ENCODE measurements at regions not wholly inside any gene's neighbourhood (a gene's known extent, or its start where the extent isn't known, plus 50 kb on each side); places are given as distances from the start of the nearest gene placed in this dataset.

DNA sequence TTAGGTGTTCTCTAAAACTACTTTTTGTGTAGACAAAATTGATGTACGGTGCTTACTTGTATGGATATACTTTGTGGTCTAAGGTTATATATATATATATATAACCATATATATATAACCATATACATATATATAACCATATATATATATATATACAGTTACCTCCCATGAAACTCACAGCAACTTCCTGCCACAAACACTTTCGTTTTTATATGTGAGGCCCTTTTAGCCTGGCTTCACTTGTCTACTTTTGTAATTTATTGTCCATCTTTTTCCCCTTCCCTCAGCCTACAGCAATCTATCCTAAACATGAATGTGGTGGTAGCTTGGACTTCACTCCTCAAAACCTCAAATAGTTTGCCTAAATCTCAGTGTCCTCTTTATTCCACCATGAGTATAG lies 72.8 kb upstream of the NPFFR2 start:
- FAIRE-seq, result no peak
- TF ChIP-seq, protein P1, sequence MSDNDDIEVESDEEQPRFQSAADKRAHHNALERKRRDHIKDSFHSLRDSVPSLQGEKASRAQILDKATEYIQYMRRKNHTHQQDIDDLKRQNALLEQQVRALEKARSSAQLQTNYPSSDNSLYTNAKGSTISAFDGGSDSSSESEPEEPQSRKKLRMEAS (IDR thresholded peaks at IDR 0.05), result no peak
- TF ChIP-seq RBBP5 (IDR thresholded peaks at IDR 0.05; ENCODE audit: borderline replicate concordance, low read depth, low read length) (no peak), NRF1 (IDR thresholded peaks at IDR 0.05; ENCODE audit: low read depth, low read length) (no peak), BRCA1 (IDR thresholded peaks at IDR 0.05; ENCODE audit: low read depth, low read length) (no peak)

More for the DNA sequence above, 72.8 kb upstream of the NPFFR2 start:
- no peak overlapping the region for H4K8ac ChIP-seq (ENCODE audit: extremely low read depth, insufficient read depth, low read length)
- DNase-seq (ENCODE audit: low read depth in 1 of 2, low spot score in 2 of 2), result no peak
- no peak overlapping the region for H4K5ac ChIP-seq (ENCODE audit: insufficient read length, low read depth, low read length)
- no peaks in the 10 kb centered on the region for H3K4me1 ChIP-seq (replicated peaks in 1 of 4; ENCODE audit: control insufficient read depth in 3 of 4, insufficient read depth in 4 of 4, low read length in 3 of 4)
- no peaks in the 10 kb centered on the region for H3K27me3 ChIP-seq (replicated peaks in 1 of 4; ENCODE audit: control insufficient read depth in 3 of 4, extremely low read depth in 1 of 4, insufficient read depth in 3 of 4, low read length in 3 of 4)
- H3K36me3 ChIP-seq (ENCODE audit: control insufficient read depth in 2 of 4, insufficient read depth in 4 of 4, low read length in 3 of 4), result no peaks in the 10 kb centered on the region
- ChIA-PET POLR2A (ENCODE audit: partially characterized antibody) (no interaction called here), CTCF (ENCODE audit: partially characterized antibody) (no interaction called here)
- no peak overlapping the region for H2BK5ac ChIP-seq (ENCODE audit: low read depth, low read length)
- no peaks in the 10 kb centered on the region for H3K79me2 ChIP-seq (ENCODE audit: control insufficient read depth in 1 of 2, insufficient read depth in 2 of 2, low read length in 2 of 2)
- no peak overlapping the region for H3K4me3 ChIP-seq (ENCODE audit: extremely low read depth in 1 of 4, insufficient read depth in 2 of 4, low read depth in 3 of 4, low read length in 4 of 4)
- H3K23me2 ChIP-seq (ENCODE audit: low read depth, low read length), result no peaks in the 10 kb centered on the region
- H3K18ac ChIP-seq (ENCODE audit: extremely low read depth, low read length), result no peak overlapping the region
- no peak overlapping the region for H3K27ac ChIP-seq (ENCODE audit: low read depth, low read length)
- peaks cover 0 to 2% of the 10 kb centered on the region in 2 experiments; a peak in 1 of 4 replicates for H3K9me3 ChIP-seq (ENCODE audit: insufficient read depth in 2 of 2, low read depth in 1 of 2, low read length in 1 of 2)
- H3K79me1 ChIP-seq (ENCODE audit: low read depth, low read length), result no peaks in the 10 kb centered on the region
- no peak overlapping the region for H3K4ac ChIP-seq (replicated peaks; ENCODE audit: insufficient read length, low read depth, low read length)
- H2BK120ac ChIP-seq (replicated peaks; ENCODE audit: low read depth, low read length), result no peak overlapping the region
- H4K91ac ChIP-seq (replicated peaks; ENCODE audit: insufficient read length, low read length), result no peak overlapping the region
- H3K4me2 ChIP-seq (ENCODE audit: insufficient read depth in 1 of 2, low read depth in 2 of 2, low read length in 2 of 2), result no peak overlapping the region
- 88% methylated on average over 2 of the region's 2 CpGs; no CpG with 5 or more reads in 1 of the 2 experiments for WGBS, 2 experiments (ENCODE audit: extremely low coverage in 1 of 2, insufficient coverage in 1 of 2, insufficient read length in 1 of 2, insufficient replicate concordance in 2 of 2, low coverage in 1 of 2, low lambda C conversion rate in 2 of 2, missing lambda C conversion rate in 1 of 2)
- H4K20me1 ChIP-seq (replicated peaks in 1 of 2; ENCODE audit: control insufficient read depth in 1 of 2, insufficient read depth in 2 of 2, low read length in 2 of 2), result no peaks in the 10 kb centered on the region
- no peak overlapping the region for H2BK12ac ChIP-seq (ENCODE audit: low read depth, low read length)
- H2BK15ac ChIP-seq (ENCODE audit: low read length), result no peak overlapping the region
- H3K23ac ChIP-seq (ENCODE audit: insufficient read length), result no peak overlapping the region
- no peak overlapping the region for H3K9ac ChIP-seq (replicated peaks in 1 of 4; ENCODE audit: extremely low read depth in 1 of 4, low read depth in 3 of 4, low read length in 3 of 4)
- no peak overlapping the region for H2AK5ac ChIP-seq (ENCODE audit: low read depth, low read length)
- no peak overlapping the region for H3K56ac ChIP-seq (replicated peaks; ENCODE audit: insufficient read length, low read depth, low read length)
- no peak overlapping the region for H3K14ac ChIP-seq (ENCODE audit: insufficient read length)
- no peak overlapping the region for H2AFZ ChIP-seq (ENCODE audit: low read length)
- no peak overlapping the region for H2BK20ac ChIP-seq (ENCODE audit: low read length)
